ENCODE measurements at regions not wholly inside any gene's neighbourhood (a gene's known extent, or its start where the extent isn't known, plus 50 kb on each side); places are given as distances from the start of the nearest gene placed in this dataset.

GRCh38 chr4:124566030-124566429 lies 146.5 kb downstream of the ANKRD50 start:
- no peak for TF ChIP-seq CTCF (IDR thresholded peaks at IDR 0.05)
- no peak for TF ChIP-seq EZH2 (IDR thresholded peaks at IDR 0.05; ENCODE audit: borderline replicate concordance, insufficient read depth, low read depth, low read length, poor library complexity, severe bottlenecking)

All from B cell (primary cell).